ENCODE measurements at regions not wholly inside any gene's neighbourhood (a gene's known extent, or its start where the extent isn't known, plus 50 kb on each side); places are given as distances from the start of the nearest gene placed in this dataset.

- TF ChIP-seq CTCF (IDR thresholded peaks at IDR 0.05) (no peak), POLR2A (IDR thresholded peaks at IDR 0.05) (no peak)
Observed at GRCh38 chr3:17947833-17948232, 205.4 kb upstream of the TBC1D5 start.
